DOHH2 (cell line): ENCODE measurements at regions not wholly inside any gene's neighbourhood (a gene's known extent, or its start where the extent isn't known, plus 50 kb on each side); places are given as distances from the start of the nearest gene placed in this dataset.

Source experiments
- EZH2phosphoT487 ChIP-seq: fragments of 200-600 bp; sonication (generic); IDR thresholded peaks from 2 replicates; pipeline ENCODE4 v1.6.1; 2017; ENCODE audit warnings: borderline replicate concordance, mild to moderate bottlenecking, antibody characterized with exemption, low read length, moderate library complexity, mixed read lengths
- TF ChIP-seq, protein P1 (sequence below): fragments of 200-600 bp; sonication (generic); IDR thresholded peaks from one replicate; pipeline ENCODE4 v1.5.1; 2014; ENCODE audit warnings: antibody characterized with exemption, mild to moderate bottlenecking, low read depth, low read length; ENCODE audit not compliant: poor library complexity, severe bottlenecking

DNA sequence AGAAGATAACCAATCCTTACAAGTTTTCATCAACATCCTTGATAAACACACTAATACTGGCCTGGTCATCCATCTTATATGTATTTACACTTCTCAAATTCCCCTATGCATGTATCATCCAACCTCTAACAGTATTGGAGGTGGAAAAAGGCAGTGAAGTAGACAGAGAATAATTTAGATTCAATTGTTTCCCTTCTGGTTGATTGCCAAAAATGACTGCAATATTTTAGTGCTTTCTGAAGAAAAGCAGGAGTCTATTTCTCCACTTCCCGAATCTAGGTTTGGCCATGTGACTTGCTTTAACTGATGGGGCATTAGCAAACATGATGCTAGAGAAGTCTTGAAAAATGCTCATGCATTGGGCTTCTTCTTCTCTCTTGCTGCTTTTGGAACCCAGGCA lies 78.3 kb upstream of the METAP2 start:
- TF ChIP-seq, protein P1, sequence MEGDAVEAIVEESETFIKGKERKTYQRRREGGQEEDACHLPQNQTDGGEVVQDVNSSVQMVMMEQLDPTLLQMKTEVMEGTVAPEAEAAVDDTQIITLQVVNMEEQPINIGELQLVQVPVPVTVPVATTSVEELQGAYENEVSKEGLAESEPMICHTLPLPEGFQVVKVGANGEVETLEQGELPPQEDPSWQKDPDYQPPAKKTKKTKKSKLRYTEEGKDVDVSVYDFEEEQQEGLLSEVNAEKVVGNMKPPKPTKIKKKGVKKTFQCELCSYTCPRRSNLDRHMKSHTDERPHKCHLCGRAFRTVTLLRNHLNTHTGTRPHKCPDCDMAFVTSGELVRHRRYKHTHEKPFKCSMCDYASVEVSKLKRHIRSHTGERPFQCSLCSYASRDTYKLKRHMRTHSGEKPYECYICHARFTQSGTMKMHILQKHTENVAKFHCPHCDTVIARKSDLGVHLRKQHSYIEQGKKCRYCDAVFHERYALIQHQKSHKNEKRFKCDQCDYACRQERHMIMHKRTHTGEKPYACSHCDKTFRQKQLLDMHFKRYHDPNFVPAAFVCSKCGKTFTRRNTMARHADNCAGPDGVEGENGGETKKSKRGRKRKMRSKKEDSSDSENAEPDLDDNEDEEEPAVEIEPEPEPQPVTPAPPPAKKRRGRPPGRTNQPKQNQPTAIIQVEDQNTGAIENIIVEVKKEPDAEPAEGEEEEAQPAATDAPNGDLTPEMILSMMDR, result no peak
- no peak for TF ChIP-seq EZH2phosphoT487
